ENCODE measurements at regions not wholly inside any gene's neighbourhood (a gene's known extent, or its start where the extent isn't known, plus 50 kb on each side); places are given as distances from the start of the nearest gene placed in this dataset.

DNA sequence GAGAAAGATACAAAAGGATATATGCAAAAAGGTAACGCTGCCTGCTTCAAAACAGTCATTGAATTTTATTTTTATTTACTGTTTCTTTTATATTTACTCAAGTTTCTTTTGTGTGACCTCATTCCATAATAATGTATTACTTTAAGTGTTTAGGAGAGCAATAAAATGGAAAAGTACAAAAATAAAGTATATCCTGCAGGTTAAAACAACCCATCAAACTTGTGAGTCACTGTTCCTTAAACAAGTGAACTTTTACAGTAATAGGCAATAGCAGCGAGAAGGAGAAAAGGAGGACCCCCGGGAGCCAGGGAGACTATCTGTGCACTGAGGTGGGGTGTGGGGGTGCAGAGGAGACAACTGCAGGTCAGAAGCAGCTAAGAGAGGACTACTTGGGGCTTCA, 124.5 kb downstream of the EN1 start:
- ChIA-PET CTCF (no interaction called here), POLR2A (ENCODE audit: low non-redundant PET) (interaction anchor here (0.6 kb wide), 1 partner anchor 18 kb away, joined by 5 read pairs; no protein-coding TSS in a partner anchor)
- intact Hi-C loops (cut with micrococcal nuclease; ENCODE audit: unreplicated experiment): no loop called here
- no peak for DNase-seq (ENCODE audit: low spot score)
- no TSS peak for BruUV-seq (replicated peaks)
- Histone ChIP-seq H3K27ac (ENCODE audit: low read depth, low read length, poor library complexity, severe bottlenecking) (no peak overlapping the region), H3K36me3 (ENCODE audit: insufficient read depth, low read length, poor library complexity, severe bottlenecking) (no peaks in the 10 kb centered on the region), H3K27me3 (replicated peaks; ENCODE audit: insufficient read depth, low read depth, low read length, poor library complexity) (peaks cover 4% of the 10 kb centered on the region), H3K9me3 (ENCODE audit: low read depth, low read length, poor library complexity, severe bottlenecking) (no peaks in the 10 kb centered on the region), H3K4me3 (ENCODE audit: low read depth, low read length, poor library complexity, severe bottlenecking) (no peak overlapping the region), H3K4me1 (ENCODE audit: insufficient read depth, low read length, poor library complexity, severe bottlenecking) (no peaks in the 10 kb centered on the region)
- no peak for TF ChIP-seq CTCF (conservative IDR thresholded peaks at IDR 0.05; ENCODE audit: low read depth, low read length)
- no peak for TF ChIP-seq EZH2 (IDR thresholded peaks at IDR 0.05; ENCODE audit: borderline replicate concordance, low read depth, low read length, poor library complexity, severe bottlenecking)

DNA sequence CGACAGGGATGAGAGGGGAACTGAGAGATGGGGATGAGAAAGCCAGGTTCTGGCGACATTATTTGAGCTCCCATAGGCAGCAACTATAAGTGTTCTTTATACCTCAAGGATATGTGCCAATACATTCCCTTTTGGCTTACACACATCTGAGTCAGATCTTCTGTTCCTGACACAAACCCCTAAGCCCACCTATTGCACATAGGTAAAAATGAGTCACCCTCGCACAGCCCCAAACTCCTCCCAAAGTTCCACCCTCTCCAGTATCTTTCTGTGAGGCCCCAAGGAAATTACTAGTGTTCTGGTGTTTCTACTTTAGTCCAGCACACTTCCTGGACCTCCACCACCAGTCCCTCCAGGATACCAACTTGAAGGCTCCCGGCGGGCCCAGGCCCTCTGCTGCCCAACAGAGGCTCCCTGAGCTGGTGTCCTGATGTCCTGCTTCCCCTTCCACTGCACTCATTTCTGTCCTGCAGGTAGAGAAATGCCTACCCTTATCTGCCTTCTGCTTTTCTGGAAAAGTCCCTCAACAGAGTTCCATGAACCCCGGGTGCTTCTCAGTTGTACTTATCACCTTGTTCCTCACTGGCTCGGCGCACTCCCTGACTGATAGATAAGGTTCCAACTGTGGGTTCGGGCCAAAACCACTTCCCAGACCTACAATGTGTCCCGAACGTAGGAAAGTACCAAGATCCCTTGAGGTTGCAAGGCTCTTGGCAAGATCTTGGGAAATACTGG, 125.5 kb downstream of the EN1 start:
- TF ChIP-seq CTCF (conservative IDR thresholded peaks at IDR 0.05; ENCODE audit: low read depth, low read length) (no peak), EZH2 (IDR thresholded peaks at IDR 0.05; ENCODE audit: borderline replicate concordance, low read depth, low read length, poor library complexity, severe bottlenecking) (no peak)
- DNase-seq (ENCODE audit: low spot score): no peak
- Histone ChIP-seq H3K4me3 (ENCODE audit: low read depth, low read length, poor library complexity, severe bottlenecking) (no peak overlapping the region), H3K36me3 (ENCODE audit: insufficient read depth, low read length, poor library complexity, severe bottlenecking) (no peaks in the 10 kb centered on the region), H3K27ac (ENCODE audit: low read depth, low read length, poor library complexity, severe bottlenecking) (no peak overlapping the region), H3K4me1 (ENCODE audit: insufficient read depth, low read length, poor library complexity, severe bottlenecking) (no peaks in the 10 kb centered on the region), H3K9me3 (ENCODE audit: low read depth, low read length, poor library complexity, severe bottlenecking) (no peaks in the 10 kb centered on the region), H3K27me3 (replicated peaks; ENCODE audit: insufficient read depth, low read depth, low read length, poor library complexity) (peaks cover 4% of the 10 kb centered on the region)
- no TSS peak for BruUV-seq (replicated peaks)
- ChIA-PET CTCF (no interaction called here), POLR2A (ENCODE audit: low non-redundant PET) (no interaction called here)
- intact Hi-C loops (cut with micrococcal nuclease; ENCODE audit: unreplicated experiment): no loop called here

- Histone ChIP-seq H3K36me3 (ENCODE audit: insufficient read depth, low read length, poor library complexity, severe bottlenecking) (no peaks in the 10 kb centered on the region), H3K4me1 (ENCODE audit: insufficient read depth, low read length, poor library complexity, severe bottlenecking) (no peaks in the 10 kb centered on the region), H3K27me3 (replicated peaks; ENCODE audit: insufficient read depth, low read depth, low read length, poor library complexity) (peaks cover 4% of the 10 kb centered on the region), H3K9me3 (ENCODE audit: low read depth, low read length, poor library complexity, severe bottlenecking) (no peaks in the 10 kb centered on the region), H3K27ac (ENCODE audit: low read depth, low read length, poor library complexity, severe bottlenecking) (no peak overlapping the region), H3K4me3 (ENCODE audit: low read depth, low read length, poor library complexity, severe bottlenecking) (no peak overlapping the region)
- no peak for TF ChIP-seq CTCF (conservative IDR thresholded peaks at IDR 0.05; ENCODE audit: low read depth, low read length)
- TF ChIP-seq EZH2 (IDR thresholded peaks at IDR 0.05; ENCODE audit: borderline replicate concordance, low read depth, low read length, poor library complexity, severe bottlenecking): no peak
- DNase-seq (ENCODE audit: low spot score): no peak
- ChIA-PET CTCF (no interaction called here), POLR2A (ENCODE audit: low non-redundant PET) (no interaction called here)
- no TSS peak for BruUV-seq (replicated peaks)
- intact Hi-C loops (cut with micrococcal nuclease; ENCODE audit: unreplicated experiment): no loop called here
Measured at GRCh38 chr2:118720866-118721265, 126.6 kb downstream of the EN1 start.

Measured in A673 (cell line).